Inferior parietal cortex (tissue), 1 donor: ENCODE measurements at regions not wholly inside any gene's neighbourhood (a gene's known extent, or its start where the extent isn't known, plus 50 kb on each side); places are given as distances from the start of the nearest gene placed in this dataset.
"Not testable (repeated sequence)": the region's sequence is repeated elsewhere in the genome, so short reads cannot be mapped to it uniquely, and the experiment has no call there.

Experiments used
- DNase-seq: peaks from one replicate; pipeline ENCODE4 v3.0.0-alpha.2; 2016; ENCODE audit errors: extremely low spot score

DNA sequence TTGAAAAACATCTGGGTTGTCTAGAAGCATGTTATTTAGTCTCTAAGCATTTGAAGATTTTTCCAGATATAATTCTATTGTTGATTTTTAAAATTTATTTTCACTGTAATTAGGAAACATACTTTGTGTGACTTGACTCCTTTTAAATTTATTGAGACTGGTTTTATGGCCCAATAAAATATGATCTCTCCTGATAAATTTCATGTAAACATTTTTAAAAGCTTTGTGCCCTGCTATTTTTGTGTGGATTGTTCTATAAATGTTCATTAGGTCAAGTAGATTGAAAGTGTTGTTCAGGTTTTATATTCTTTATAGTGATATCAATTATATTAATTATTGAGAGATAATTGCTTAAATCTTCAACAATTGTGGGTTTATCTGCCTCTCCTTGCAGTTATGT lies 105.4 kb downstream of the RFX6 start:
- DNase-seq, result no peak

DNA sequence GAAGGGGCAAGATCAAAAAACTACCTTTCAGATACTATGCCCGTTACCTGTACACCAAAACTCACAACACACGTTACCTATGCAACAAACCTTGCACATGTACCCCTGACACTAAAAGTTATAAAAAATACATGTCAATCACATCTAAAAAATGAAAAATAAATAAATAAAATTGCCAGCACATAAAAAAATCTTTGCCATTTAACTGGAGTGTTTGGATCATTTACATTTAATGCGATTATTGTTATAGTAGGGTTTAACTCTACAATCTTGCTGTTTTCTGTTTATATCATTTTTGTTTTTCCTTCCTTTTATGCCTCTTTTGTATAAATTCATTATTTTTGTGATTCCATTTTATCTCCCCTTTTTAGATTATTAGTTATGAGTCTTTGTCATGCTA lies 106.3 kb downstream of the RFX6 start:
- no peak for DNase-seq

DNA sequence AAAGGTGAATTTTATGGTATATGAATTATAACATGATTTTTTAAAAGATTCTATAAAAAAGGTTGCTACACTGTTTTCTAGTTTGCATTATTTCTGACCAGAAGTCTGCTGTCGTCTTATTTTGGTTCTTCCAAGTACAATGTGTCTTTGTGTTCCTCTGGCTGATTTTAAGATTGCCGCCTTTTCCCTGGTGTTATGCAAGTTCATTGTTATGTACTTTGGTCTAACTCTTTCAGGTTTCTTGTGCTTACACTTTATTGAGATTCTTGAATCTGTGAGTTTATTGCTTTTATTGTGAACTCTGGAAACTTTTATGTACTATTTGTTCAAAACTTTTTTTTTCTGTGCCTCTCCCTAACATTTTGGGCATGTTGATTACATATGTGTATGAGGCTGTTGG lies 109.8 kb downstream of the RFX6 start:
- no peak for DNase-seq

DNA sequence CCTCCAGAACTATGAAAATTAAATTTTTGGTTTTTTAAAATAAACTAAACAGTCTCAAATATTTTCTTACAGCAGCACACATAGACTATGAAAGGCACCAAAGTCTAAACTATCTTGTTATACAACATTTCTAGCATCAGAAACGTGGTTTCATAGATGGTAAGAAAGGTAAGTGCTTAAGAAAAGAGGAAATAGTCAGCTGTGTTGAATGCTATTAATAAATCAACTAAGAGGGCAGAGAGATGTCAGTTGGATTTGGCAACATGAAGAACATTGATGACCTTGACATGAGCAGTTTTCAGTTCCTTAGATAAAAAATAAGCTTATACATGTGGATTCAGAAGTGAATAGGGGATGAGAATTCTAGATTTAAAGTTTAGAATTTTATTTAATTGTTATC lies 113.6 kb downstream of the RFX6 start:
- DNase-seq, result no peak

DNA sequence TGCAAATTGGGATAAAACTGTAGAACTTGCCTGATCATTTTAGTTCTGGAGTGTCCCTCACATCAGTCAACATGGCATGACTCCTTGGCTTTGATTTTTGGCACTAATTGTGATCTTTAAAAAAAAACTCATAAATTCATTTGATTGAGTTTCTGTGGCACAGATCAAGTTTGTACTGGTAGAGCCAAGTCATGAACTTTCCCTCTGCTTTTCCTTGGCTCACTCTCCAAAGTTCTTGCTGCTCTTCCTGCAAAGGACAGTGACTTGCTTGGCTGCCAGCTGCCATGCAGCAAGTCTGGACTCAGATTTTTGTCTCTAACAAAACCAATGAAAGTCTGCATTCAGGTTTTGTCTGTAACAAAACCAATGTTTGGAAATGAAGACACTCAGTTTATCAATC lies 115.5 kb downstream of the RFX6 start:
- no peak for DNase-seq

DNA sequence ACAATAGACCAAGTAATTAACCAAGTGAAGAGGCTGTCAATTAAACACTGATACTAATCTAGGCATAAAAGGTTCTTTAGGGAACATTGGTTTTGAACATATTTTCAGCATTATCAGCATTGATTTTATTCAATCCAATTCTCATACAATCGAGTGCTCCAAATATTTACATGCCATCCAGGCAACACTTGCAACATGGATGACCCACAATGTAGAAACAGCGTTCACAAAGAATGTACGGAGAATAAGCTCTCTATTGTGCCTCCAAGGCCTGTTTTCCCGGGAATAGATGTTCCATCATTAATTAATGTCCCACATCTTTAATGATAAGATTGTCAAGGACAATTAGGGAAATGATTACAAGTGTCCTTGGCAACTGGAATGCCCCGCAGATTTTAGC lies 117.4 kb downstream of the RFX6 start:
- DNase-seq, result no peak

DNA sequence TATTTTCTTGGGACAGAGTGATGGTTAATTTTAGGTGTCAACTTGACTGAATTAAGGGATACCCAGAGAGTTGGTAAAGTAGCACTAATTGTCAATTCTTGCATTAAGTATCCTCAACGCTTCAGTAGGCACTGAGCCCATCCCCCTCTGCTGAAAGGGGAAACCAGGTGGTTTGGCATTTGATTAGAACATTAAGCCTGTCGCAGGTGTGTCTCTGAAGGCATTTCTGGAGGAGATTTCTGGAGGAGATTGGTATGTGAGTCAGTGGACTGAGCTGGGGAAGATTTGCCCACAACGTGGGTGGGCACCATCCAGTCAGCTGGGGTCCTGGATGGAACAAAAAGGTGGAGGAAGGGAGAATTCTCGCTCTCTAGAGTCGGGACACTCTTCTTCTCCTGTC lies 119.8 kb downstream of the RFX6 start:
- no peak for DNase-seq

DNA sequence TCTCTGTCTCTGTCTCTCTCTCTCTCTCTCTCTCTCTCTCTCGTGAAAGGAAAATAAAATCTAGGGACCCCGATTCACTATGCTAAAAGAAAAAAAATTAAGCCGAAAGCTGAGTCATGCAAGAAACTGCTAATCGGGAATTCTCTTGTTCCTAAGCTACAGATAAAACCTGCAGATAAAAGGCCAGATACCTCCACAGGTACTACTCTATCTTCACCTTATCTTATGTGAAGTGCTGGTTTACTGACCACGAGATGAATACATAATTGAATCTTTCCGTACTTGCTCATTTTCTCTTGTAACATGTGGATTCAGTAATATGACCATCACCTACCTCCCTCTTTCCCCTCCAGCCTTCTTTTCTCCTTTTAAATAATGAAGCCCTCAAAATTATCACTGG lies 120.5 kb downstream of the RFX6 start:
- no peak for DNase-seq

DNA sequence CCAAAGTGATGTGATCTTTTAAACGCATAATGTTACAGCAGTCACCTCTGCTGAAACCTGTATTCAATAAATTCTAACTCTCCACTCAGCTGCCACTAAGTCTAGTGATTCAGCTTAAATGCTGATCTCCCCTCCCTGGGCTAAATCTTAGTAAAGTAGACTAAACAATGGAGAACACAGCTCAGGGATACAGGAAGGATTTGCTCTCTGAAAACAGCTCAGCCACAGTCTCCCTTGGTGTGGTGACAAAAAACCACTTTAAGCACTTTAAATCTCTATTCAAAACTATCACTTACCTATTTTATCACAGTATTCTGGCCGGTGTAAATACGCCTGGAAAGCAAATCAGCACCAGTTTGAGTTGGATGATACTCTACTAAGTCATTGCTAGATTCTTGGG lies 130.6 kb downstream of the RFX6 start:
- no peak for DNase-seq

DNA sequence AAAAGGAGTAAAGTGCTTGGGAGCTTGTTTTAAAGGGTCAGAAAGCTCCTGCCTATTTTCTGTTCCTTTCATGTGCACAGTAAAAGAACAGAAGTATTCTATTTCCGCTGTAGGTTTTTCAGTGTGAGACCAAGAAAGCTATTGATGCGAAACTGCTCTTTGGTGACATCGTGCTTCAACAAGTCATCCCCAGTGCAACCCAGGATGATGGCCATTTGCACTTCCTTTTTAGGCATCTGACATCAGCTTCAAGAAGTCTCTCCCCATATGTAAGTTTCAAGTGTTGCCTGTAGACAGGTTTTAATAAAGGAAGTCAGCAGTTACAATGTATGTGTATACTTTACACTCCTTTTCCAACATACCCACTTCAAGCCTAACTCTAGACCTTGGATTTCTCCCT lies 131.6 kb downstream of the RFX6 start:
- DNase-seq, result no peak

DNA sequence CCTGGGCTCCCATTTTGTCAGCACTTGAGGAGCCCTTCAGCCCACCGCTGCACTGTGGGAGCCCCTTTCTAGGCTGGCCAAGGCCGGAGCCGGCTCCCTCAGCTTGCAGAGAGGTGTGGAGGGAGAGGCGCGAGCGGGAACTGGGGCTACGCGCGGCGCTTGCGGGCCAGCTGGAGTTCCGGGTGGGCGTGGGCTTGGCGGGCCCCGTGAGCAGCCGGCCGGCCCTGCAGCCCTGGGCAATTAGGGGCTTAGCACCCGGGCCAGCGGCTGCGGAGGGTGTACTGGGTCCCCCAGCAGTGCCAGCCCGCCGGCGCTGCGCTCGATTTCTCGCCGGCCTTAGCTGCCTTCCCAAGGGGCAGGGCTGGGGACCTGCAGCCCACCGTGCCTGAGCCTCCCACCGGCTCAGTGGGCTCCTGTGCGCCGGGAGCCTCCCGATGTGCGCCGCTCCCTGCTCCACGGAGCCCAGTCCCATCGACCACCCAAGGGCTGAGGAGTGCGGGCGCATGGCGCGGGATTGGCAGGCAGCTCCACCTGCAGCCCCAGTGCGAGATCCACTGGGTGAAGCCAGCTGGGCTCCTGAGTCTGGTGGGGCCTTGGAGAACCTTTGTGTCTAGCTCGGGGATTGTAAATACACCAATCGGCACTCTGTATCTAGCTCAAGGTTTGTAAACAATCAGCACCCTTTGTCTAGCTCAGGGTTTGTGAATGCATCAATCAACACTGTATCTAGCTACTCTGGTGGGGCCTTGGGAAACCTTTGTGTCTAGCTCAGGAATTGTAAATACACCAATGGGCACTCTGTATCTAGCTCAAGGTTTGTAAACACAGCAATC lies 137.8 kb downstream of the RFX6 start:
- not testable (repeated sequence) for DNase-seq

DNA sequence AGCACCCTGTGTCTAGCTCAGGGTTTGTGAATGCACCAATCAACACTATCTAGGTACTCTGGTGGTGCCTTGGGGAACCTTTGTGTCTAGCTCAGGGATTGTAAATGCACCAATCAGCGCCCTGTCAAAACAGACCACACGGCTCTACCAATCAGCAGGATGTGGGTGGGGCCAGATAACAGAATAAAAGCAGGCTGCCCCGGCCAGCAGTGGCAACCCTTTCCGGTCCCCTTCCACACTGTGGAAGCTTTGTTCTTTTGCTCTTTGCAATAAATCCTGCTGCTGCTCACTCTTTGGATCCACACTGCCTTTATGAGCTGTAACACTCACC lies 138.4 kb downstream of the RFX6 start:
- not testable (repeated sequence) for DNase-seq

DNA sequence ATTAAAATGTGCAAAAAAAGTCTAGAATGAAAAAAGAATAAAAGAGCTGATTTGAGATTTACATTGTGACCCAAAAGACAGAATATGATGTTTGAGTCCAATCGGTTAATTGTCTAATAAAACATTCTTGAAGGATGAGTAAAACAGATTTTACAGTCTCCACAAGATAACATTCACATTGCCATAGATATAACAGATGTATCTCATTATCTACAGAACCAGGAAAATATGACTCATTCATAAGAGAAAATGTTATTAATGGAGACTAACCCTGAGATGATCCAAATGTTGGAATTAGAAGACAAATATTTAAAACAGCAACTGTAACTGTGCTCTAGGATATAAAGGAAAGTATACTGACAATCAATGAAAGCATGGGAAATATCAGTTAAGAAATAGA lies 141.7 kb downstream of the RFX6 start:
- DNase-seq, result no peak

DNA sequence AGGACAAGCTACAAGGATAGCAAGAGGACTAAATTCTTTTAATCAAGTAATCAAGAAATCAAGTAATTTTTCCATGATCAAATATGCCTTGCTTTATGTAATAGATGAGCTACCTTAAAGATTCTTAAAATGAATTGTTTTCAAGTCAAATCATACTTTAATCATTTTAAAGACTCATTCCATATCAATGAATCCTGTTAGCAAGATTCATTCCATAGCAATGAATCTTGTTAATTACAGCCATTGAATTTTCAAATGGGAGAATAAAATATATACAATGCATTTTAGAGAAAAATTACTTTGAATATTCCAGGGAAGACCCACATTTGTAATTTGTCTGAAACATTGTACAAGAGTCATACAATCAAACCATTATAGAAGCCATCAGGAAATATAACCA lies 145.7 kb downstream of the RFX6 start:
- DNase-seq, result no peak

DNA sequence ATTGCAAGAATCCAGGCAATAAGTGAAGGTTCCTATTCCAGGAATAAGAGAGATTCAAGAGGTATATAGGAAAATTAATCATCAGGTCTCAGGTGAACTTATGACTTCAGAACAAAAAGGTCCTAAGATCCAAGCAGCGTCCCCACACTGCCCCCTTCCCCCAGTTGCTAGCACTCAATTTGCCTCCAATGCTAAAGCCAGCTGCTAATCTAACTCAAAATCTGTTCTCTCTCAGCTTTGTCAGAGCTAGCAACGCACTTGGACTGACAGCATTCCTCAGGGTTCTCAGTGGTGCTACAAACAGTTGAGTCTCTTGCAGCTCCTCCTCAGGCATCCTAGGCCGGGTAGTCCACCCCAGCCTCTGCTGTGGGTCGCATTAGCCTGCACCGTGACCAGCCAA lies 148.3 kb downstream of the RFX6 start:
- no peak for DNase-seq

DNA sequence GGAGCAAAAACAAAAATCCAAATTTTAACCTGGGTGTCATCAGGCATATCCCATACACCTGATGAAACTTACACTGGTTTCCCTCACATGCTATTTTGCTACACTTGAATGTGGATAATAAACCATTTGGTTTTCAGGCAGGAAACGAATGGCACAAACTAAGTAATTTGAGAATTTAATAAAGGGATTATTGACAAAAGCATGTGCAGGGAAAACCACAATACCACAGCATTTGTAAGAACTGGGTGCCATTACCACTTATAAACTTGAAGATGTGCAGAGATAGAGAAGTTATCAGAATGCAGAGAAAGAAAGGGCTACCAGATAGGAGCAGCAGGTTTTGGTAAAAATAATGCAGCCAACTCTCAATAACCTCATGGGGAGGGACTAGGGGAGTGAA lies 151.2 kb downstream of the RFX6 start:
- DNase-seq, result no peak

DNA sequence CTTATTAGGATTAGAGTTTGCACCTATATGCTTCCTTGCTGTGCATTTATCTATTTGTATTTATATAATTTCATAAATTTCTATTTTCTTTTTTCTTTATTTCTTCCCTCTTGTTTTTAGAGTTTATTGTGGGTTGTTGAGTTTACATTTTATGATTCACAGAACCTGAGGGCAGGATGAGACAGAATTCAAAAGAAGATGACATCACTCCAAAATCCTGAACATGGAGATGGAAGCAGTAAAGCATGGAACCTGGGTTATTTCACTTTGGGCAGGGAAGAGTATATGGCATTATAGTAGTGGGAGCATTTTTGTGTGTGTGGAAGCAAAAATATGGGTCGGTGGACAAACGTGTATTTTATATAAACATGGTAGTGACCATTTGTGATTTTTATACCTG lies 157.5 kb downstream of the RFX6 start:
- DNase-seq, result no peak

DNA sequence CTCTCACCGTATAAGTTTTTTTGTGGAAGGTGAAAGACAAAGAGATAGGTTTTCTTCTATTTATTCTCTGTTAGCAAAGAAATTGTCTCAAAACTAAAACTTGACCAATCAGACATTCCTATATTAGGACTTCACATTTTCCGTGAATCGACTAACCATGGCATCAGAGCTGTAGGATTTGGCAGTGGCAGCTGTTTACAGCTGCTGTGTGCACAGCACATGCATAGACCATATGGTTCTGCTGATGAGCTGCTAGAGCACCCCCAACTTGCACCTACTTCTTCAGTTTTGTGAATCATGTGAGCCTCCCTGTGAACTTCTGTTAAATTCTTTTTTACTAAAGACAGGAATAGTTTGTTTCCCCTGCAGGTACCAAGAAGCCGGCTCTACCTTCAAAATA lies 157.9 kb downstream of the RFX6 start:
- no peak for DNase-seq

DNA sequence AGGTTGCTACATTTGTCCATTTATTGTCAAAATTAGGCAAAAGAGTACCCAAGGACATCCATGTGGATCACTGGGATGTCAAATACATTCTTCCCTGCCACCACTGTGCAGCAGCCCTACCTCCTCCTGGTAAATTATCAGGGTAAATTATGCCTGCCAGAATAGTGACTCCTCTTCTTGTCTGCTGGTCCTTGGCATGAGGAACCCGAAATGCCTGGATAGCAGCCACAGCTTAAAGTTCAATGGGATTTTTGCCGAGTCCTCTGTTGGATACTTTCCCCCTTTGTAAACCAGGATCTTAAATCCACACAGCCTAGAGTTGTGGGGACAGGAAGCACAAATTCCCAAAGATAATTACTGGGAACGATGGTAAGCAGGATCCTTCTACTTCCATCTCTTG lies 173.3 kb downstream of the RFX6 start:
- DNase-seq, result no peak

DNA sequence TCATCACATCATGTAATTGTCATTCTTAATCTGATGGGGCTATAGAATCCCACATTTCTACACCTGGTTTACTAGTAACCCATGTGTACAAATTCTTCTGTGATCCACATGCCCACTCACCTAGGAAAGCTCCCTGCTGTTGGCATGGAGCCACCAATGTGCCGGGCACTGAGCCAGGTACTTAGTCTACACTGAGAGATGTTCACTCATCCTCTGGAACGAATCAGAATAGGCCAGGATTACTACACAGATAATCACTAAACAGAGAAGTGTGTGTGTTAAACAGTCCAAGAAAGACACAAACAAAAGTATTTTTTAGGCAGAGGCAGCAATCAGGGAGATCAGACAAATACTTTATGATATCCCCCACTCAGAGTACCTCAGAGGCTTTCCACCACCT lies 193.2 kb upstream of the VGLL2 start:
- DNase-seq, result no peak

DNA sequence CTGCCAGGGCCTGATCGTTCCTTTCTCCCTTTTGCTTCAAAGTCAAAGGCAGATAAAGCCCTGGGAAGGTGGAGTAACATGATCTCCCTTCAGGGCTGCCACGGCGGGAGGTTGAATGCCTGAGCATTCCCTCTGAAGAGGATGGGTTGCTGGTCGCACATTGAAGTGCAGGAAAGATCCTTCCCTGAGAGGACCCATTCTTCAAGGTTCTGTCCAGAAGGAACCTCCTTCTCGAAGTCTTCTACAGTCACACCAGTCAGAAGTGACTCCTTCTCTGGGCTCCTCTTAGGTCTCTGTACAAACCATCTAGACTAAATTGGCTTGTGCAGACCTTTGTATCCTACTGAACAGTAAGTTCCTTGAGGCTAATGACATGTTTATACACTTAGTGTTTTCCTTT lies 192.6 kb upstream of the VGLL2 start:
- no peak for DNase-seq

DNA sequence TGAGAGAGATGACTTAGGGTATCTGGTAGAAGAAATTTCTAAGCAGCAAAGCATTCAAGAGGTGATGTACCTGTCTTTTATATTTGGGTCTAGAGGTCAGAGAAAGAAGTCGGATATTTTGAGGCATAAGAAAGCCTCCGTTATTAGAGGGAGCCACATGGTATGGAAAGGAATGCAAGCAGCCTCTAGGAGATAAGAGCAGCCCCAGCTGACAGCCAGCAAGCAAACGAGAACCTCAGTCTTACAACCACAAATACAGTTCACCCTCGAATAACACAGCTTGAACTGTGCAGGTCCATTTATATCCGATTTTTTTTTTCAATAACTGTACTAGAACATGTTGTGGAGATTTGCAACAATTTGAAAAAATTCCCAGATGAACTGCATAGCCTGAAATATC lies 190.7 kb upstream of the VGLL2 start:
- DNase-seq, result no peak

DNA sequence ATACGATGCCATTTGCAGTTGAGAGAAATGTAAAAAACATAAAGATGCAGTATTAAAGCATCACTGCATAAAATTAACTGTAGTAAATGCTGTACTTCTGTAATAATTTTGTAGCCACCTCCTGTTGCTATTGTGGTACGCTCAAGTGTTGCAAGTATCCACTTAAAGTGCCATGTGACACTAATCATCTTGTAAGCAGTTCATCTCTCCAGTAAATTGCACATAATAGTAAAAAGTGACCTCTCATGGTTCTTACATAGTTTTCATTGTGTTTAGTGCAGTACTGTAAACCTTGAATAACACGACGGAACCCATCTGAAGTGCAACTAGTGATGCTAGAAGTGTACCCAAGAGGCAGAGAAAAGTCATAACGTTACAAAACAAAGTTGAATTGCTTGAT lies 190.1 kb upstream of the VGLL2 start:
- DNase-seq, result no peak

DNA sequence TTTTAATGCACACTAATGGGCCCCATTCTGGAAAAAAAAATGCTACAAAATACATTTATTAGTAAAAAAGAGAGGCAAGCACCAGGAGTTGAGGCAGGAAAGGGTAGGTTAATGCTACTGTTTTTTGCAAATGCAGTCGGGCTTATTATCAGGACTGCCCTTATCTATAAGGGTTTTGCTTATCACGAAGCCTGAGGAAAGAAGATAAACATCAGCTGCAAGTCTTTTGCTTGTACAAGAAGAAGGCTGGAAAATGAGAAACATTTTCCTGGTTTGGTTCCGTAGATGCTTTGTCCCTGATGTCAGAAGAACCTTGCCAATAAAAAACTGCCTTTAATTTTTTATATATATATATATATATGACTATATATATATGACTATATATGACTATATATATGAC lies 189.3 kb upstream of the VGLL2 start:
- no peak for DNase-seq
